Suprapubic skin (tissue), 4 donors: ENCODE measurements at regions not wholly inside any gene's neighbourhood (a gene's known extent, or its start where the extent isn't known, plus 50 kb on each side); places are given as distances from the start of the nearest gene placed in this dataset.

Source experiments
- CTCF ChIP-seq, 2 donors: fragments of 200-600 bp in 1 of 2; fragments of 450-650 bp in 1 of 2; sonication (generic) in 1 of 2; IDR thresholded peaks; one replicate each; pipeline ENCODE4 v1.5.1; 2016 to 2019; ENCODE audit warnings: antibody characterized with exemption in 2 of 2, mild to moderate bottlenecking in 1 of 2, moderate library complexity in 1 of 2
- POLR2A ChIP-seq, 2 donors: fragments of 450-650 bp; IDR thresholded peaks; one replicate each; pipeline ENCODE4 v1.6.1; 2017; ENCODE audit warnings: antibody characterized with exemption in 2 of 2, mild to moderate bottlenecking in 2 of 2, moderate library complexity in 2 of 2
- POLR2AphosphoS5 ChIP-seq, 3 donors: sonication (generic); formaldehyde crosslinking; IDR thresholded peaks; one replicate each; pipeline ENCODE4 v1.6.1; 2017; ENCODE audit warnings: antibody characterized with exemption in 3 of 3

- TF ChIP-seq POLR2A (IDR thresholded peaks at IDR 0.05) = no peak
- no peak for TF ChIP-seq CTCF (IDR thresholded peaks at IDR 0.05)
- no peak for TF ChIP-seq POLR2AphosphoS5 (IDR thresholded peaks at IDR 0.05)
Measured at GRCh38 chr17:79223953-79224352, 149.3 kb downstream of the ENGASE start.
